GM21360 (cell line): ENCODE measurements at regions not wholly inside any gene's neighbourhood (a gene's known extent, or its start where the extent isn't known, plus 50 kb on each side); places are given as distances from the start of the nearest gene placed in this dataset.

Experiments
- ATAC-seq: cut with Tn5 transposase; IDR thresholded peaks from one replicate; pipeline ENCODE4 v1.9.1; 2021; ENCODE audit warnings: mild to moderate bottlenecking, moderate library complexity; ENCODE audit not compliant: unreplicated experiment

DNA sequence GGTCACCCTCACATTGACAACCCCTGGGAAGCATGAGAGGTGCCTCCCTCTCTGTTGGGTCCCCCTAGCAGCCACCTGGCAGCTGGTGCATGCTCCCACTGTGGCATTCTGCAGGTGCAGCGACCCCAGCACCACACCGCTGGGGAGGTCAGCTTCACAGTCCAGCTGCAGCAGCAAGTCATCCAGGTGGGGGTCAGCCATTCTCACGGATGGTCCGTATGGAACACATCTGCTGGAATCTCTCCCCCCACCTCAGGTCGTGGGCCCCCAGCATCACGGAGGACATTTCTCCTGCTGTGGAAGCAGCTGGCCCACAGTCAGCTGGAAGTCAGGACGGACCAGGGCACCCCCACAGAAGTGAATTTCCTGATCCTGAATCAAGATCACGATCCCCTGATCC is 201.3 kb downstream of the COG6 start:
- ATAC-seq, result no peak

DNA sequence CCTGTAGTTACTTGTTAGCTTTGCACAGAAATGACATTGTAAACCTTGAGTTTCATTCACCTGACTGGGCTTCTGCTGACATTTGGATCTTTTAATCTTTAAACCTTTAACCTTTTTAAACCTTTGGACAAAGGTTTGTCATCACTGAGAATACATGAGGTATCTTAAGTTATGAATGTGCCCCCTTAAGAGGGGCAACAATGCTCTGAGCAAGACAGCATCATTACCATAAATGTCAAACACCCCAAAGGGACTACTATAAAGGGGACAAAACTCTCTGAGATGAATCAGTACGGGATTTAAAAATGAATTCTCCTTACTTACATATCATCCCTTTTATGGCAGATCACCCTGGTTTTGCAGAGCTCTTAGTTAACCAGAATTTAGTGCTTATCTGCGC is 203.3 kb downstream of the COG6 start:
- ATAC-seq, result no peak

DNA sequence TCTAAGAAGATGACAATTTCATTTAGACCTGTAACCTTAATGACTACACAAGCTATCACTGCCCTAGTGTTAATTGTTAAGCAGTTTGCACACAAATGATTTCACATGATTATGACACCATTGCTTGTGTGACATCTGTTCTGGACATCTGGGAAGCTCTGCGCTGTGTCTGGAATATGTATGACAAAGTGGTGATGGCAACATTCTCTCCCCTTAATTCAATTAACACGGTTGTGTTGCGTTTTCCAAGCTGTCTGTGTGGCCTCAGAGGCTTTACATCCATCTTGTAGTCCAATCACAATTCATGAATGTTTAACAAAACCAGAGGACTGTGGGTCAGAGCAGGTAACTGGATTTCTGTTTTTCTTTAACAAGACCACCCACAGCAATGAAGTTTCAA is 204.4 kb downstream of the COG6 start:
- no peak for ATAC-seq

DNA sequence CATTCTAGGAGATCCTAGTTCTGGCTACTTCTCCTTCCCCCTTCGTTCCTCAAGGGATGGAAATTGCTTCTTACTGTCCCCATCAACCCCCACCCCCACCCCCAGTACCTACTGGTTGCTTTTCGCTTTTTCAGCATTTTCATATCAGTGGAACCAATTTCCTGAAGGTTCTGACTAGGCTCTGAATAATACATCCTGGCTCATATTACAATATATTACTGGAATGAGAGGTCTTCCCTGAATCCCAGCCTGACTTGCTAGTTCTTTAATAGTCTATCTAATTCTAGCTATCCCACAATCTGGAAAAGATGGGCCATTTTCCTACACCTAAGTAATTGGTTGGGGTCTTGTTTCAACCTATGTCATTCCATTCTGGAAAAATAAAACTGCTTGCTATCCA is 207.4 kb downstream of the COG6 start:
- no peak for ATAC-seq

DNA sequence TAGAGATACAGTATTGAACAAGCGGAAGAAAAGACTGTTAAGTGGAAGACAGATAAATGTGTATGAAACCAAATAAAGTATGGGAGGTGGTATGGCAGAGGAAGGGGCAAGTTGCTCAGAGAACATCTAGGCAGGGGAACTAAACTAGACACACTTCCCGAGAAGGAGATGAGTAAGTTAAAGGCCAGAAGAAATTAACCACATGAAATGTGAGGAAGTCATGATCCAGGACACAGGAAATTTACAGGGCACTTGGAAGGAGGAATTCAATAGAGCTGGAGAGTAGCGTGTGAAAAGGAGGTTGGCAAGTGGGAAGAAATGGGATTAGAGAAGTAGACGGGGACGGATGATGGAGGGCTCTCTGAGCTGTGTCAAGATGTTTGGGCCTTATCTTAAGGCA is 208.8 kb downstream of the COG6 start:
- no peak for ATAC-seq

DNA sequence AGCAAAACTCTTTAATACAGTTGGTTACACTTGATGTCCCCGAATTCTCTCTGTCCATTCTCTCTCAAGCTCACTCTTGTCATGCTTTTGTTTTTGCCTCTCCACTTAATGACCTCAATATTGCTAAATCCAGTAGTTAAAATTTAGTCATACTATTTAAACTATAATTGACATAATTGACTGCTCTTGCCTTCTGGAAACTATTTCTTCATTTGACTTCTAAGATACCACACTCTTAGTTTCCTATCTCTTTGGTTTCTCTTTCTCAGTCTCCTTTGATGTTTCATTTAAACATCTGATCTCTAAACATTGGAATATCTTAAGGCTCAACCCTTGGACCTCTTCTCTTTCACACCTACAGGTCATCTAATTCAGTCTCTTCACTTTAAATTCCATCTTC is 211.3 kb downstream of the COG6 start:
- no peak for ATAC-seq

DNA sequence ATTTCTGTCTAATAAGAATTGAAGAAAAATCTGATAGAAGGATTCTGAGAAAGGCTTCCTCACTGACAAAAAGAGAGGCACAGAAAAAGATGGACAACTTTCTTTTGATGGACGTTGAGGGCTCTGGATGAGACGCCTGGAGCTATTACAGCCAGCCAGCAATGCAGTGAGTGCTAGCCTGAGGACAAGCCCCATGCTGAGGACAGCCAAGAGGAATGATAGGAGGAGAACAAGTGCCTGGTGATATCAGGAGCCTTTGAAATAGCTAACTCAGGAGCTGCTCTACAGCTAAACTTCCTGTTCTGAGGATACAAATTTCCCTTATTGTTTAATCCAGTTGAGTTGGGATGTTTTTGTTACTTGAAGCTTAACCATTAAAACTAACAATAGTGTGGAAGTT is 212.3 kb downstream of the COG6 start:
- ATAC-seq, result no peak

DNA sequence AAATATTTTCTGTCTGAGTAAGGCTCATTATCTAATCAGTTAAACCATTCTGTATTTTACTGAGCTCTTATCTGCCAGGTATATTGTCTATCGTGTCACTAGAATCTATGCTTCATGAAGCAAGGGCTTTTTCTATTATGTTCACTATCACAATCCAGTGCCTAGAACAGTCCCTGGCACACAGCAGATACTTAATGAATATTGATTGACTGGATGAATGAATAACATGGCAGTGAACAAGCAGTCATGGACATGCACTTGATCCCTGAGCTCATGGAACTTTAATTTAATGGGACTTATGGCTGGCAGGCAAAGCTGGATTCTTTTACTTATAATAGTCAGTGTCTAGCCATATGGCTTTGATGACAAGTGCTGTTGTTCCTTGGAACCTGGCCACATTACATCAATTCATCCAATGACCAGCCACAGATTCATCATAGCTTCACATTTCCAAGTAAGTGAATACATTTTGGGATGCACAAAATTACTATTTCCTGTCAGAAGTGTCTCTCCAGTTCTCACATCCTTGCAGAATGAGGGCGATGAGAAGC is 214.8 kb downstream of the COG6 start:
- no peak for ATAC-seq

DNA sequence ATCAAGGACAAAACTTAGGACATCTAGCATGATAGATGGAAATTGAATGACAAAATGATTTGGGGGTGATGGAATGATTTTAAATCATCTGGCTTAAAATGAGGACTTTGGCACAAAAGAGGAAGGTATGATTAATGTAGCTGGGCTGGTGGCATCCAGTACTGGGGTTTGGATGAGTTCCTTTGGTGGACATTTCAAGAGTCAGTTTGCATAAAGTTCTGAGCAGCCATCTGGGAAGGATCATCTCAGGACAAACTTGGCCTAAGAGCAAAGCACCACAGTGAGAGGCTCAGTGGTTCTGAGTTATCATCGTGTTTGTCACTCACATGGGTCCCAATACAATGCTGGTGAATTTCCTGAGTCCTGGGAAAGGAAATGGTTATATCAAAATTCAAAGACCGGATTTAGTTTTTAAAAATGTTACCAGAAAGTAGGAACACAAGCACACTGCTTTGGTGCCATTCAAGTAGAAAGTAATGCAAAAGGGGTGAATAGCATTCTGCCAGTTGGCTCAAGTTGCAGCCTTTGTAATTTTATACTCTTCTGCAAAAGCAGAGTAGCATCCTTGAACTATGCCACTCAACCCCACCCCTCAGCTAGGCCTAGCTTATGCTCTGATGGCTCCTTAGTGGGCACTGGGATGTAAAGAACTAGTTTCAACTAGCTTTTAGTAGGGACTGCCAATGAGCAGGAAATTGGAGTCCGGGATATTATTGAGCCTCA is 219.0 kb downstream of the COG6 start:
- ATAC-seq, result no peak

DNA sequence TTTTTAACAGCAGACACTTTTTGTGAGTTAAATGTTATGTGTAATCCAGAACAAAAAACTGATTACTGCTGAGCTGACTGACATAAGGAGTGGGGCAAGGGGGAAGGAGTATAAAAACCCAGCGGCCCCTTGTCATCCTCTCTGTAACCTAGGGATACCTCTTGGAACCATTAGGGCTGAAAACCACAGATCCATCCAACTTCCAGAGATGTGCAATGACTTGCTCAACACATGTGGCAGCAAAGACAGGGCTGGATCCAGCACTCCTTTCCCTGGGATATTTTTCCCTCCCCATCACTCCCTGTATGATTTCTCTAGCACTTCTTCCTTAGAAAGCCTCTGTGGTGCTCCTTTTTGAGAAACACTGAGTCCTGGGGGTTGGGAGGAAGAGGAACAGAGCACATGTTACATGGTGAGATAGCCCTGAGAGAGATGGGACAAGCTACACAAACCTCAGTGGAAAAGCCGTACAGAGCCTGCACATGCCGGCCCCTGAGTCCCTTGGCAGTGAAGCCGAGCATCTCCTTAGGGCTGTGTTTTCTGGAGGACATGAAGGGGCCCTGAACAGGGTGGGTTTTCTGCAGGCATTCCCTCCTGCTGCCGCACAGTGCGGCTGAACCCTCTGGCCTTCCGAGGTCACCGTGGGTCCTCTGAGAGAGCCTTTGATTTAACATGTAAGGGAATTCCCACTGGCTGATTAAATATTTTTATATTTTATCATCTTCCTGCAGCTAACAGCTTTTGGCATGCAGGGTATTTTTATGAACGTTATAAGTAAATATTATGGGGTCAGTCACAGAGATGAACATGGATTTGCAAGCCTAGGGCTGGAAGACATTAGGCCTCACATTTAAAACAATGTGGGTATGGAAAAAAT is 219.9 kb downstream of the COG6 start:
- ATAC-seq, result no peak

DNA sequence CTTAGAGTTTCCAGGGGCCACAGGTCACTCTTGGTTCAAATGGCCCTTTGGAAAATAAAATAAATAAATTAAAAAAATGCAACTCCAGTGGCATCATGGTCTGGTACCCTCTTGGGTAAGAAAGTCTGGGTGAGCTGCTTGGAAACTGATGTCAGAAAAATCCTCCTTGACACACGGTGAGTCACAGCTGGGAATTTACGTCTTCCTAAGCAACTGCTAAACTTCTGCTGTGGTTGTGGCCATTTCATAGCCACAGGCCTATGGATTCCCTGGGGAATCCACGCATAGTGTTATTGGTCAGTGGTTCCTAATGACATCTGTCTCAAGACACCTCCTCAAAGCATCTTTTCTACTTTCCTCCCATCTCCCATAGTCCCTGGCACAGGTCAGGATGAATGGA is 220.8 kb downstream of the COG6 start:
- ATAC-seq, result no peak

DNA sequence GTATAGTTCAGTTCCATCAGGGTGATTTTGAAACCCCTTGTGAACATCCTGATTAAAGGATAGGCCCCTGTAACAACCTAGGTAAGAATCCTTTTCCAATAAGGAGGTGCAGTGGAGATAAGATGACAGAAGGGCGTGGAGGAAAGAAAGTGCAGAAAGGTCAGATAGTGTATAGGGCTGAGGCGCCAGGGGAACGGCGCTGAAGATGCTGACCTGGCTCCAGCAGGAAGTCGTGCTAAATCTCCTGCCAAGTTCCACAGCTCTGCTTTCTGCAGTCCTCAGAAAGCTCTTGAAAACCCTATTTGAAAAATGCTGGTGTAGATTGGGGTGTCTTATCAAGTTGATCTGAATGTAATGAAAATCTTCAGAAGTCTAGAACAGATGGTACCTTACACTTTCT is 221.7 kb downstream of the COG6 start:
- no peak for ATAC-seq

DNA sequence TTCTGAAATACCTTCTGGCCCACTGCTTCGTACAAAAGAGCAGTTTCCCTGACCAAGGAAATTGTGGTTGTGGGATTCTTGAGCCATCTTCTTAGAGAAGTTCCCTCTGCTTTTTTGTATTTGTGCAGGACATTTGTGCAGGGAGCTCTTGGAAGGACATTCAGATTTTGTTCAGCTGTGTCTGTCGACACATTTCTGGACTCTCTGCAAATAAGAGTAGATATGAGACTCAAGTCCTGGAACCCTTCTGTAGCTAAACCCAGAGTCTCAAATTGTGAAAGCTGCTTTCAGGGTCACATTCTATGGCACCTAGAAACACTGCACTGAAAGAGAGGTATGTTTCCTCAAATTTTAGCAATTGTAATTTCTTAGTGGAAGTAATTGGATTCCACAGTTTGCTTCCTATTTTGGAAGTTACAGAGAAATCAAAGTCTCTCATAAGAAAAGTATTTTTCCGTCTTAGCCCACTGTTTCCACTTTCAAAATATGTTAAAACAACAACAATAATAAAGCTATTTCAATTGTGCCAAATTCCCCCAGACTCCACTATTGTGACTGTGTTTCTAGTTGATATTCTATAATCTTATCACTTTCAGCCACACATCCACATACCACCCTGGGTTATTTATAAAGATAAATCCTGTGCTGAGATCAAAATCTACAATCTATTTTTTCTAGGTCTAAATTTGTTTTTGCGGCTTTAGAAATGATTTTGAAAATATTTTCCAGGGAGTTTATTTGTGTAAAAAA is 224.0 kb downstream of the COG6 start:
- ATAC-seq, result no peak

DNA sequence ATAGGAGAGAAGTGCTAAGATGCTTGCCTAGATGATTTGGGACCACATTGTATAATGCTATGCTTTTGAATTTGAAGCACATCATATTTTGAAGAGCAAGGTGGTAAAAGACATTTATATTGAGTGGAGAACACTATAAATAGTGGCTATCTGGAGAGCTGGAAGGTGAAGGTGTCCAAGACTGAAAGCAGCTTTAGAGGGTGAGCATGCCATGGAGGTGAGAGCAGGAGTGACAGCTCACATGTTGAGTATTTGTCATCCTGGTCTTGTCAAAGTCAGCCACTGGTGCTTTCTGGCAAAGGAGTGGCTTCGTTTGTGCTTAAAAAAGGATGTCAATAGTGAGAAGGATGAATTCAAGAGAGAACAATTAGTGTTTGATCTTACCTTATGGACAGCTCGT is 225.9 kb downstream of the COG6 start:
- ATAC-seq, result no peak

DNA sequence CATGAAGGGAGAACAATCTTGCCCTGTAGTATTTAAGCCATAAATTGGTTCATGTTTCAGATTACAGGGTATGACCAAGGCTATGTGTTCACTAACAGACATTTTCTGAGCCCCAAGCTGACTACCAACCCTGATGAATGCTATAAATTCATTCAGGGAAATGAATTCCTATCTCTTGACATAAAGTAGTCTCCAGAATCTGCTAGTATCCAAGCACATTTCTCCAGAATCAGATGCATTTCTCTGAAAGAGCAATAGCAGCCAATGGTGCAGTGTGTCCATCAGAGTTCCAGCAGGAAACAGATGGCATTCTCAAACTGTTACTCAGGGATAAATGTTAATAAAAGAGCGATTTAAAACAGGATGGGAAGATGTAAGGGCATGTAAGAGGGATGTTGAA is 226.4 kb downstream of the COG6 start:
- no peak for ATAC-seq

DNA sequence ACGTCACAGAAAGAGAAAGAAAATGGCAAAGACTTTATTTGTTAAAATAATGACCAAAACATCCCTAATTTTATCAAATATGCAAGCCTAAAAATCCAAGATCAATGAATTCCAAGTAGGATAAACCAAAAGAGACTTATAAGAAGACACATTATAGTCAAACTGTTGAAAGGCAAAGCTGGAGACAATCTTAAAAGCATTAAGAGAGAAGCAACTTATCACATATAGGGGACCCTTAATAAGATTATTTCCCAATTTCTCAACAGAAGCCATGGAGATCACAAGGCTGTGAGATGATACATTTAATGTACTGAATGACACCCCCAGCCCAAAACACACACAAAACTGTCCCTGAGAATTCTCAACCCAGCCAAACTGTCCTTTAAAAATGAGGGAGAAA is 228.7 kb downstream of the COG6 start:
- no peak for ATAC-seq

DNA sequence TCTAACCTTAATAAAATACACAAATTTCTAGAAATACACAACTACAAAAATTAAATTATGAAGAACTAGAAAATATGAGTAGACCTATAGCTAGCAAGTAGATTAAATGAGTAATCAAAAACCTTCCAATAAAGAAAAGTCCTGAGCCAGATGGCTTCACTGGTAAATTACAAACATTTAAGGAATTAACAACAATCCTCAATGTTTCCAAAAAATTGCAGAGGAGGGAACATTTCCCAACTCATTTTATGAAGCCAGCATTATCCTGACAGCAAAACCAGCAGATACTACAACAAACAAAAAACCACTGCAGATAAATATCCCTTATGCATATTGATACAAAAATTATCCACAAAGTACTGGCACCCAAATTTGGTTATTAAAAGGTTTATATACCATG is 230.9 kb downstream of the COG6 start:
- ATAC-seq, result no peak

DNA sequence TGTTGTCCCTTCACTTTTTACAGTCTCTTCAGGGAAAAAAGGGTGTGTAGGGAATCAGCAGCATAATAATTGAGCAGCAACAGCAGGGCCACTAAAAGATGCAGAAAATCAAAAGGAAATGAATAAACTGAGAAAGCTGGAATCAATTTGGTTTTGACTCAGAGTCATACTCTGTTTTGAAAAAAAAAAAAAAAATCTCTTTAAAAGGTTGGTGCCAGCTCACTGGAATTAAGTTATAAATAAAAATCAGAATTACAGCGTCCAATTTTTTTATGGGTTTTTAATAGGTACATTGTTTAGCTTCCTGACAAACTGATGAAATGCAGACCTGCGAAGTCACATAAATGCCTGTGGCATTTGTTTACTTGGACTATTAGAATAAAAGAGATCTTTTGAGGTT is 231.9 kb downstream of the COG6 start:
- no peak for ATAC-seq

DNA sequence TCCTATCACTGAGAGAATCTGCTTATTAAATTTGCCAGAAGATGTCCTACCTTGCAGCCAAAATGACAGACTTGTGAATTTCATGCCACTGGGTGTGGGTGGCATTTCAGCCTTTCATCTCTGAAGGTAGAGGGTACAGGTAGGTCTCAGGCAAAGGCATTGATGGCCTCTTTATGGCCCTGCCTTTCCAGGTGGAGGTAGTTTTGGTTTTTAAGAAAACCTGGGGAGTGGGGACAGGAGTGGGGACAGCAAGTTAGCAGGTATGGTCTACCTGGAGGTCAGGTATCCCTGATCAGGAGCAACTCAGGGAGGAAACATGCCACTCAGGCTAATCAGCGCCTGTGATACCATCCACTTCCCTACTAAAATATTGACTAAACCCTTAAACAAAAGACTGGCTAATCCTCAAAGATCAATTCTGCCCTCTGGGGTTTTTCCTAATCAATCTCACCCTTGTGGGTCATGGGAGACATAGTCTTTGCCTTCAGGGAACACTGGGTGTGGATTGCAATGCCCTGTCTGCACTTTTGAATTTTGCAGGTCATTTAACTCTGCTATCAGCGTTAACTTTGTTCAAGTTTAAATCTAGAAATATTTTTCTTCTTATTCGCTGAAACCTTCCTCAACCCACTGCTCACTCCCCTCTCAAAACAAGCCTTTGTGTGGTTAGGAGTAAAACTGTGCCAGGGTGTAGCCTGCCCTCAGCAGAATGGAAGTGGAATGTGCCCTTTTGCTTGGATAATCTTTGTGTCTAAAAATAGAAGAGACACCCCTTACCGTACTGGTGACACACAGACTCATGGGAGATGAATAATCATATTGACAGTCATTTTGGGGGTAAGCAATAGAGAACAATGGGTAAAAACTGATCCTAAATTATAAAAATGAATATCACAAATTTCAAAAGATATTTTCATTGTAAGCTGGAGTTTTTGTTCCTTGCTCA is 233.7 kb downstream of the COG6 start:
- no peak for ATAC-seq

DNA sequence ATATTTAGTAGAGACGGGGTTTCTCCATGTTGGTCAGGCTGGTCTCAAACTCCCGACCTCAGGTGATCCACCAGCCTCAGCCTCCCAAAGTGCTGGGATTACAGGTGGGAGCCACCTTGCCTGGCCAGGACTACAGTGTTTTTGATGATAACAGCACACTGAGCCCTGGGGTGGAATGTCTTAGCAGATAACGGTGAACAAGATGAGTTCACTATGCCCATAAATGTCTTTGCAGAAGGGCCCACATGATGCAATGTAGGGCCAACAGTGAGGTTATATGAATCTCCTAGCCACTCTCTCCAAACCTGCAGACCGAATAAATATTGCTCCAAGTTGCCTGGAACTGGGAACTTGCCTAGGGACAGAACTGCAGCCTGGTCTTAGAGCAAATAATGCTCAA is 235.1 kb downstream of the COG6 start:
- ATAC-seq, result no peak
